ENCODE measurements at regions not wholly inside any gene's neighbourhood (a gene's known extent, or its start where the extent isn't known, plus 50 kb on each side); places are given as distances from the start of the nearest gene placed in this dataset.
"Not testable (repeated sequence)": the region's sequence is repeated elsewhere in the genome, so short reads cannot be mapped to it uniquely, and the experiment has no call there.

GRCh38 chrX:45804276-45804675 lies 603.6 kb upstream of the DIPK2B start:
- TF ChIP-seq CTCF (IDR thresholded peaks at IDR 0.05; ENCODE audit: extremely low read depth, insufficient read depth, missing control alignments) = no peak
- DNase-seq (ENCODE audit: low spot score) = no peak
- in situ Hi-C loops (cut with MboI; ENCODE audit: low pct_unique_long_range_greater_than_20kb, low sequenced_read_pairs, unreplicated experiment) = no loop called here

- DNase-seq (ENCODE audit: low spot score) = no peak
- TF ChIP-seq CTCF (IDR thresholded peaks at IDR 0.05; ENCODE audit: extremely low read depth, insufficient read depth, missing control alignments) = no peak
- in situ Hi-C loops (cut with MboI; ENCODE audit: low pct_unique_long_range_greater_than_20kb, low sequenced_read_pairs, unreplicated experiment) = no loop called here
Measured at GRCh38 chrX:45803383-45803921, 602.8 kb upstream of the DIPK2B start.

- in situ Hi-C loops (cut with MboI; ENCODE audit: low pct_unique_long_range_greater_than_20kb, low sequenced_read_pairs, unreplicated experiment) = no loop called here
Measured at GRCh38 chrX:45801554-45801953, 600.9 kb upstream of the DIPK2B start.

GRCh38 chrX:45800746-45801453 lies 600.2 kb upstream of the DIPK2B start:
- DNase-seq (ENCODE audit: low spot score); in situ Hi-C loops (cut with MboI; ENCODE audit: low pct_unique_long_range_greater_than_20kb, low sequenced_read_pairs, unreplicated experiment): not testable (repeated sequence)

More at GRCh38 chrX:45801554-45801953, 600.9 kb upstream of the DIPK2B start:
- DNase-seq (ENCODE audit: low spot score) = peak; percentile 16
- peak; percentile 48 for TF ChIP-seq CTCF (IDR thresholded peaks at IDR 0.05; ENCODE audit: extremely low read depth, insufficient read depth, missing control alignments)

- DNase-seq (ENCODE audit: low spot score) = no peak
- TF ChIP-seq CTCF (IDR thresholded peaks at IDR 0.05; ENCODE audit: extremely low read depth, insufficient read depth, missing control alignments) = no peak
- in situ Hi-C loops (cut with MboI; ENCODE audit: low pct_unique_long_range_greater_than_20kb, low sequenced_read_pairs, unreplicated experiment) = no loop called here
Measured at GRCh38 chrX:45799576-45799975, 598.9 kb upstream of the DIPK2B start.

- no peak for DNase-seq (ENCODE audit: low spot score)
- TF ChIP-seq CTCF (IDR thresholded peaks at IDR 0.05; ENCODE audit: extremely low read depth, insufficient read depth, missing control alignments) = no peak
- in situ Hi-C loops (cut with MboI; ENCODE audit: low pct_unique_long_range_greater_than_20kb, low sequenced_read_pairs, unreplicated experiment) = no loop called here
Measured at GRCh38 chrX:45795546-45795945, 594.9 kb upstream of the DIPK2B start.

GRCh38 chrX:45794995-45795337 lies 594.3 kb upstream of the DIPK2B start:
- TF ChIP-seq CTCF (IDR thresholded peaks at IDR 0.05; ENCODE audit: extremely low read depth, insufficient read depth, missing control alignments) = no peak
- DNase-seq (ENCODE audit: low spot score) = no peak
- in situ Hi-C loops (cut with MboI; ENCODE audit: low pct_unique_long_range_greater_than_20kb, low sequenced_read_pairs, unreplicated experiment) = no loop called here
